ENCODE measurements at regions not wholly inside any gene's neighbourhood (a gene's known extent, or its start where the extent isn't known, plus 50 kb on each side); places are given as distances from the start of the nearest gene placed in this dataset.
"Not testable (repeated sequence)": the region's sequence is repeated elsewhere in the genome, so short reads cannot be mapped to it uniquely, and the experiment has no call there.

DNA sequence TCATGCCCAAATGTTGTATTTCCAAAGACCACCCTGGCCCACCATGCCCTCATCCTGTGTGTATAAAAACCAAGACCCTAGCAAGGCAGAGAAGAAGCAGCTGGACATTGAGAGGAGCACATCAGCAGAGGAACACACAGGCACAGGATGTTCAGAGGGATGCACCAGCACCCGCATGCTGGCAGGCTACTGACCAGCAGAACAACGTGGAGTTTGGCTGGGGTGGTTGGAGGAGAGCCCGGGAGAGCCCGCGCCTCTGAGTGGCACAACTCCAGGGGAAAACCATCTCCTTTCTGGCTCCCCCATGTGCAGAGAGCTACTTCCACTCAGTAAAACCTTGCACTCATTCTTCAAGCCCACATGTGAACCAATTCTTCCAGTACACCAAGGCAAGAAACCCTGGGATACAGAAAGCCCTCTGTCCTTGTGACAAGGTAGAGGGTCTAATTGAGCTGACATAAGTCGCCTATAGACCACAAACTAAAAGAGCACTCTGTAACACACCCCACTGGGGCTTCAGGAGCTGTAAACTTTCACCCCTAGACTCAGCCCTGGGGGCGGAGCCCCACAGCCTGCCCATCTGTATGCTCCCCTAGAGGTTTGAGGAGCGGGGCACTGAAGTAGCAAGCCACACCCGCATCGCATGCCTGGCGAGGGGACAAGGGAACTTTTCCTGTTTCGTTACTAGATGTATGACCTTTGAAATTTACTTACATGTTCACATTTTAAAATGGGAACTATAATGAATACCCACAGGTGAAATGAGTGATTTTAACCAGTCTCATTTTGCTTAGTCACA, 831.5 kb upstream of the CITED2 start:
- no peaks in the 10 kb centered on the region for H3K27me3 ChIP-seq (ENCODE audit: control insufficient read depth, insufficient read depth, low read length)
- no peaks in the 10 kb centered on the region for H3K36me3 ChIP-seq (ENCODE audit: control insufficient read depth, insufficient read depth, low read length)
- peaks cover 6% of the 10 kb centered on the region for H3K4me1 ChIP-seq (ENCODE audit: control insufficient read depth, insufficient read depth, low read length)
- H3K9ac ChIP-seq (ENCODE audit: low read length), result no peak overlapping the region
- H3K27ac ChIP-seq (ENCODE audit: low read depth, low read length), result no peak overlapping the region
- H3K4me3 ChIP-seq (ENCODE audit: low read length), result no peak overlapping the region

DNA sequence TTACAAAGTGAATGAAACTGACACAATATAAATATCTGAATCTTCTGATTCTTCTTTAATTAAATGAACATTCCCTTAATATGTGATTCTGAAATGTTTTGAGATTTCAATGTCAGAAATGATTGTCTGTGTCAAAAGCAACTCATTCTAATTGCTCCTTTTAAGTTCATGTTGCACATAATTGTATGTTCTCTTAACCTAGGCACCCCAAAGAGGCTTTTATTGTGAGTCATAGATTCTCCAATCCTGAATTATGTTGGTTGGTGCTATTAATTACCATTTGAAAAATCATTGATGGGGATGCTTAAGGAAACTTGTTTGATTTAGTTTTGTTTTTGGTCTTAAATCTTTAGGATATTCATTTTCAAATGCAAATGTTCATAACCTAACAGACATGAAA, 829.7 kb upstream of the CITED2 start:
- H3K27ac ChIP-seq (ENCODE audit: low read depth, low read length), result no peak overlapping the region
- no peak overlapping the region for H3K4me3 ChIP-seq (ENCODE audit: low read length)
- H3K9ac ChIP-seq (ENCODE audit: low read length), result no peak overlapping the region
- no peaks in the 10 kb centered on the region for H3K36me3 ChIP-seq (ENCODE audit: control insufficient read depth, insufficient read depth, low read length)
- H3K4me1 ChIP-seq (ENCODE audit: control insufficient read depth, insufficient read depth, low read length), result peaks cover 6% of the 10 kb centered on the region
- no peaks in the 10 kb centered on the region for H3K27me3 ChIP-seq (ENCODE audit: control insufficient read depth, insufficient read depth, low read length)

DNA sequence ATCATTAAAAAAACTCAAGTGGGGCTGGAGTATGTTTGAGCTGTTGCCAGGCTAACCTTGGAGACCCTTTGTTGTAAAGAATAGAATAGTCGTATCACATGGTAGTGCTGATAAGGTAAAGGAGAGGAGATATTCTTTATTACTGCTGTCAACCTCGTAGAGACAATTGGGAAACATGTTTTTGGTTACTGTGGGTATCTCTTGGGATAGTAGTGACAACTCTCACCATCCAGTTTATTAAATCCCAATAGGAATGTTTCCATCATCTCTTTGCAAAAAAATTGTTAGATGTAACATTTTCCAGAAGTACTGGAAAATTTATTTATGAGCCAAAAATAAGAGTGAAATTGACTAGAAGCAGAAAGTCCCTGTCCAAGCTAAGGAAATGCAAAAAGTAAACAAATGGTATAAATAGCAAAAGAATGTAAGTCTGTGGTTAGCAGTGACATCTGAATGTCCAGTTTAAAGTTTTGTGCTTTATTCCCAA, 829.3 kb upstream of the CITED2 start:
- peaks cover 6% of the 10 kb centered on the region for H3K4me1 ChIP-seq (ENCODE audit: control insufficient read depth, insufficient read depth, low read length)
- no peaks in the 10 kb centered on the region for H3K27me3 ChIP-seq (ENCODE audit: control insufficient read depth, insufficient read depth, low read length)
- no peak overlapping the region for H3K9ac ChIP-seq (ENCODE audit: low read length)
- no peak overlapping the region for H3K27ac ChIP-seq (ENCODE audit: low read depth, low read length)
- H3K4me3 ChIP-seq (ENCODE audit: low read length), result no peak overlapping the region
- no peaks in the 10 kb centered on the region for H3K36me3 ChIP-seq (ENCODE audit: control insufficient read depth, insufficient read depth, low read length)

DNA sequence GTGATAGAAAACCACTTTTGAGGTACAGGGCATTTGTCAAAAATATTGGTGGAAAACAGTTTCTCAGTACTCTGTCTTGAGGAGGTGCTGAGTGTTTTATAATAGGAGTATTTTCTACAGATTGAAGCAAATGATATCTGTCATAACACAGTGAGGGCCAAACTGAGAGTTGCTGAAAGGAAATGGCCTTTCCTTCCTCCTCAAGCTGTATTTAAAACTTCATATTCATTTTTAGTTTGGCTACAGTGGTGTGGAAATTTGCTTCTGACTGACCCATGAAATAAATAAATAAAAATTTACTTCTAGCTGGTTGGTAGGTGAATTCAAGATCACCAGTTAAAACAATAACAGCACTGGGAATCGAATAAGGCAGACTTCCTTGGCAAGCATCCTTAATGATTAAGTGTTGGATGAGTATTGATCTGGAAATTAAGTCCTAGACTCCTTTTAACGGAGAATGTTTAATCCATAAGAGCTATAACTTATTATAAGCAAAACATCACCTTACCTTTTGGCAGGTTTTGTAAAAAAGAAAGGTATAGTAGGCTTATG, 828.6 kb upstream of the CITED2 start:
- Histone ChIP-seq H3K27me3 (ENCODE audit: control insufficient read depth, insufficient read depth, low read length) (no peaks in the 10 kb centered on the region), H3K36me3 (ENCODE audit: control insufficient read depth, insufficient read depth, low read length) (no peaks in the 10 kb centered on the region), H3K9ac (ENCODE audit: low read length) (no peak overlapping the region), H3K27ac (ENCODE audit: low read depth, low read length) (no peak overlapping the region), H3K4me1 (ENCODE audit: control insufficient read depth, insufficient read depth, low read length) (peaks cover 6% of the 10 kb centered on the region), H3K4me3 (ENCODE audit: low read length) (no peak overlapping the region)

DNA sequence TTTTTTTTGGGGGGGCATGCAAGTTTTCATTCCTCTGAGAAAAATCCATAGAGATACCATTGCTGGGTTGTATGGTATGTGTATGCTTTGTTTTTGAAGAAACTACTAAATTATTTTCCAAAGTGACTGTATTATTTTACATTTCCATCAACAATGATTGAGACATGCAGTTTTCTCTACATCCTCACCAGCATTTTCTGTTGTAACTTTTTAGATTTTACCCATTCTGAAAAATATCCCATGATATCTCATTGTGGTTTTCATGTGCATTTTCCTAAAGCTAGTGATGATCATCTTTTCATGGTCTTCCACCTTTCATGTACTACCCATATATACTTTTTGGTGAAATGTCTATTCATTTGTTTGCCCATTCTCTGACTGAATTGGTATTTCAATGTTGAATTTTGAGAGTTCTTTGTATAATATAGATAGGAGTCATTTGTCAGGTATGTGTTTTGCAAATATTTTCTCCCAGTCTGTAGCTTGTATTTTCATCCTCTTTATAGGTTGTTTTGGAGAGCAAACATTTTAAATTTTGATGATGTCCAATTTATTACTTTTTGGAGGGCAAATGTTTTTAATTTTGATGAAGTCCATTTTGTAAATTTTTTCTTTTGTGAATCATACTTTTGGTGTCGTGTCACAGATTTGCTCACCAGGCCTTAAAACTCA, 827.5 kb upstream of the CITED2 start:
- Histone ChIP-seq H3K9ac (ENCODE audit: low read length) (no peak overlapping the region), H3K27me3 (ENCODE audit: control insufficient read depth, insufficient read depth, low read length) (no peaks in the 10 kb centered on the region)

DNA sequence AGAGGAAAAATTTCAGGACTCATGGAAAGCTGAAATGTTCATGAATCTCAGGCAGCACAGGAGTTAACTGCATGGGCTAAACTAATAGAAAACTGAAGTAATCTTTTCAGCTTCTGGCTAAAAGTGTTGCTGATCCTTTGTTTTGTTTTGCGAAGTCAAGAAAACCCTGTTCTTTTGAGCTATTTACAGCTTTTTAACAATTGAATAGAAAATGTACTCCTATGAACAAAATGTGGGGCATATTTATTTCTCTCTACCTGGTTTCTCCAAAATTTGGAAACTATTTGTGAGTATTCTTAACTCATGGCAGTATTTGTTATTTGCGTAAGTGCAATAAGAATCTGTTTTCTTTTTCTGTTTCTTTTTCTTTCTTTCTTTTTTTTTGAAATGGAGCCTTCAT, 818.8 kb upstream of the CITED2 start:
- no peak overlapping the region for H3K9ac ChIP-seq (ENCODE audit: low read length)
- H3K27me3 ChIP-seq (ENCODE audit: control insufficient read depth, insufficient read depth, low read length), result no peaks in the 10 kb centered on the region
- no peak overlapping the region for H3K4me3 ChIP-seq (ENCODE audit: low read length)
- no peaks in the 10 kb centered on the region for H3K36me3 ChIP-seq (ENCODE audit: control insufficient read depth, insufficient read depth, low read length)
- no peaks in the 10 kb centered on the region for H3K4me1 ChIP-seq (ENCODE audit: control insufficient read depth, insufficient read depth, low read length)
- no peak overlapping the region for H3K27ac ChIP-seq (ENCODE audit: low read depth, low read length)

More for the DNA sequence above, 827.5 kb upstream of the CITED2 start:
- H3K4me3 ChIP-seq (ENCODE audit: low read length), result no peak overlapping the region
- no peaks in the 10 kb centered on the region for H3K36me3 ChIP-seq (ENCODE audit: control insufficient read depth, insufficient read depth, low read length)
- peaks cover 6% of the 10 kb centered on the region for H3K4me1 ChIP-seq (ENCODE audit: control insufficient read depth, insufficient read depth, low read length)
- no peak overlapping the region for H3K27ac ChIP-seq (ENCODE audit: low read depth, low read length)

DNA sequence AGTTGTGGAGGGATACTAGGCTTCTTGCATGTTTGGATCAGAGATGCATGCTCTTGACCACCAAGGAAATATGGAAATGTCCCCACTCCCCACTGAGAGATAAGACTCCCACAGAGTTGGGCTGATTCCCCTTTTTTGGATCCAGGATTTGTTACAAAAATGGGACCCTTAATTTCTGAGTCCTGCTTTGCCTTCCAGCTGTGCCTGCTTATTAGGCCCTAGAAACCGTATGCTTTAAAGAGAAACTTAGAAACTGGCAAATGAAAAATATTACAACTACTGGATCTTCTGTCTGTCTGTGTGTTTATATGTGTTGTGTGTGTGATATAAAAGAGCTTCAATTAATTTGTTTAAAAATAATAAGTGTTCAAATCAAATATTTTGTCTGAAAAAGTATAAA, 817.6 kb upstream of the CITED2 start:
- Histone ChIP-seq H3K27ac (ENCODE audit: low read depth, low read length) (no peak overlapping the region), H3K36me3 (ENCODE audit: control insufficient read depth, insufficient read depth, low read length) (no peaks in the 10 kb centered on the region), H3K27me3 (ENCODE audit: control insufficient read depth, insufficient read depth, low read length) (no peaks in the 10 kb centered on the region), H3K9ac (ENCODE audit: low read length) (no peak overlapping the region), H3K4me1 (ENCODE audit: control insufficient read depth, insufficient read depth, low read length) (no peaks in the 10 kb centered on the region), H3K4me3 (ENCODE audit: low read length) (no peak overlapping the region)

DNA sequence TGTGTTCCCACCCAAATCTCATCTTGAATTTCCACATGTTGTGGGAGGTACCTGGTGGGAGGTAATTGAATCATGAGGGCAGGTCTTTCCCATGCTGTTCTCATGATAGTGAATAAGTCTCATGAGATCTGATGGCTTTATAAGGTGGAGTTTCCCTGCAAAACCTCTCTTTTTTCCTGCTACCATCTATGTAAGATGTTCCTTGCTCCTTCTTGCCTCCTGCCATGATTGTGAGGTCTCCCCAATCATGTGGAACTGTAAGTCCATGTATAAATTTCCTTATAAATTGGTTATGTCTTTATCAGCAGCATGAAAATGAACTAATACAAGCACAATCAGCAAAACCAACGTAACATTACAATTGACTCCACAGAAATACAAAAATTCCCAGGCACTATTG, 814.8 kb upstream of the CITED2 start:
- H3K4me1 ChIP-seq (ENCODE audit: control insufficient read depth, insufficient read depth, low read length); H3K4me3 ChIP-seq (ENCODE audit: low read length); H3K9ac ChIP-seq (ENCODE audit: low read length); H3K27ac ChIP-seq (ENCODE audit: low read depth, low read length); H3K36me3 ChIP-seq (ENCODE audit: control insufficient read depth, insufficient read depth, low read length); H3K27me3 ChIP-seq (ENCODE audit: control insufficient read depth, insufficient read depth, low read length): not testable (repeated sequence)

DNA sequence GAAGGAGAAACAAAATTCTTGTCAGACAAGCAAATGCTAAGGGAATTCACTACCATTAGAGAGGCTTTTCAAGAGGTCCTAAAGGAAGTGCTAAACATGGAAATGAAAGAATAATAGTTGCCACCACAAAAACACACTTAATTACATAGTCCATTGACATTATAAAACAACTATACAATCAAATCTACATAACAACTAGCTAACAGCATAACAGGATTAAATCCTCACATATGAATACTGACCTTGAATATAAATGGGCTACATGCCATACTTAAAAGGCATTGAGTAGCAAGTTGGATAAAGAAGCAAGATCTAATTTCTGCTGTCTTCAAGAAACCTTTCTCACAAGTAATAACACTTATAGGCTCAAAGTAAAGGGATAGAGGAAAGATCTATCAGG, 811.5 kb upstream of the CITED2 start:
- no peak overlapping the region for H3K4me3 ChIP-seq (ENCODE audit: low read length)
- H3K27me3 ChIP-seq (ENCODE audit: control insufficient read depth, insufficient read depth, low read length), result no peaks in the 10 kb centered on the region
- H3K36me3 ChIP-seq (ENCODE audit: control insufficient read depth, insufficient read depth, low read length), result no peaks in the 10 kb centered on the region
- no peak overlapping the region for H3K9ac ChIP-seq (ENCODE audit: low read length)
- no peaks in the 10 kb centered on the region for H3K4me1 ChIP-seq (ENCODE audit: control insufficient read depth, insufficient read depth, low read length)
- H3K27ac ChIP-seq (ENCODE audit: low read depth, low read length), result no peak overlapping the region

DNA sequence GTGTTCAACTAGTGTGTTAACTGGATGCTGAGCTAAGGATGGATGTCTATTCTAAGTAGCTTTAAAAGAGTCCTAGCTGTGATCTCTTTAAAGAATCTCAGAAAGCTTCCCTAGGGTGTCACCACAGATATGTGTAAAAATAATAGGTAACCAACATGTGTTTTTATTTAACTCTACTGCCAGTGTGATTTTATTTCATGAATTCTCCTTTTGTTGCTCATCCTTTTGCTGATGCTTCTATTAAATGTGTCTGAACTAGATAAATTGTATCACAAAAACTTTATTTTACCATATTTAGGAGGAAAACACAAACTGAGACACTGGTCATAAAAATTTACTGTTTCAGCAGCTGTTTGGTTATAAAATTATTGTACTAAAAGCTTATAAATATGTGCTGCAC, 809.4 kb upstream of the CITED2 start:
- Histone ChIP-seq H3K9ac (ENCODE audit: low read length) (no peak overlapping the region), H3K36me3 (ENCODE audit: control insufficient read depth, insufficient read depth, low read length) (no peaks in the 10 kb centered on the region), H3K4me3 (ENCODE audit: low read length) (no peak overlapping the region), H3K27ac (ENCODE audit: low read depth, low read length) (no peak overlapping the region), H3K27me3 (ENCODE audit: control insufficient read depth, insufficient read depth, low read length) (no peaks in the 10 kb centered on the region), H3K4me1 (ENCODE audit: control insufficient read depth, insufficient read depth, low read length) (no peaks in the 10 kb centered on the region)

DNA sequence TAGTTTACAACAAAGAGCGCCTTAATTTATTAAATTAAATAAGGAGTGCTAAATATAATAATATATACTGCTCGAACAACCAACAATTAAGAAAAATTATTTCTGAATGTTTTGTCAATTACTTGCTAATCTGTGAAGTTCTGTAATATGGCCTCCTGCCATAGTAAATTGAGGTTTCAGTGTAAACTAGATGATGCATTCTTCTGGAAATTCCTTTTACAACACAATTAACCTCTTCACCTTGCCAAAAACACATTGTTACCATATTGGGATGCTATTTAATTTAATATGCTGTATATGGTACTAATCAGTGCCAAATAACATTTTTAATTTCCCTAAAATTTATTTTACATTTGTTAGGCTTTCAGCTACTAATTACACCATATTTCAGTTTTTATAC, 808.4 kb upstream of the CITED2 start:
- Histone ChIP-seq H3K9ac (ENCODE audit: low read length) (no peak overlapping the region), H3K4me1 (ENCODE audit: control insufficient read depth, insufficient read depth, low read length) (no peaks in the 10 kb centered on the region), H3K27me3 (ENCODE audit: control insufficient read depth, insufficient read depth, low read length) (no peaks in the 10 kb centered on the region), H3K4me3 (ENCODE audit: low read length) (no peak overlapping the region), H3K36me3 (ENCODE audit: control insufficient read depth, insufficient read depth, low read length) (no peaks in the 10 kb centered on the region), H3K27ac (ENCODE audit: low read depth, low read length) (no peak overlapping the region)

DNA sequence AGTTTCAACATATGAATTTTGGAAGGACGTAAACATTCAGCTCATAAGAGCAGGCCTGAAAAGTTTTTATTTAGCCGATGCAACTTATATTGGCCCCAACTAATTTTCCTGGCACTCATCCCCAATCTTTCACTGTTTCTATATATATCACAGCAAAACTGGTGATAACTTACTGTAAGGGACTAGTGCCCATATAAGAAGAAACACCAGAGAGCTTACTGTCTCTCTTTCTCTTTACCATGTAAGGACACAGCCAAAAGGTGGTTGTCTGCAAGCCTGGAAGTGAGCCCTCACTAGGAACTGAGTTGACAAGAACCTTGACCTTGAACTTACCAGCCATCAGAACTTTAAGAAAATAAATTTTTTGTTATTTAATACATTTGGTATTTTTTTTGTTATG, 807.4 kb upstream of the CITED2 start:
- H3K36me3 ChIP-seq (ENCODE audit: control insufficient read depth, insufficient read depth, low read length), result no peaks in the 10 kb centered on the region
- H3K27ac ChIP-seq (ENCODE audit: low read depth, low read length), result no peak overlapping the region
- no peak overlapping the region for H3K4me3 ChIP-seq (ENCODE audit: low read length)
- no peaks in the 10 kb centered on the region for H3K27me3 ChIP-seq (ENCODE audit: control insufficient read depth, insufficient read depth, low read length)
- H3K9ac ChIP-seq (ENCODE audit: low read length), result no peak overlapping the region
- H3K4me1 ChIP-seq (ENCODE audit: control insufficient read depth, insufficient read depth, low read length), result no peaks in the 10 kb centered on the region

All from rectal smooth muscle tissue (tissue), 1 donor.